HG02678 (cell line): ENCODE measurements at regions not wholly inside any gene's neighbourhood (a gene's known extent, or its start where the extent isn't known, plus 50 kb on each side); places are given as distances from the start of the nearest gene placed in this dataset.
"Not testable (repeated sequence)": the region's sequence is repeated elsewhere in the genome, so short reads cannot be mapped to it uniquely, and the experiment has no call there.

Experiments
- ATAC-seq: cut with Tn5 transposase; IDR thresholded peaks from one replicate; pipeline ENCODE4 v1.9.1; 2021; ENCODE audit warnings: mild to moderate bottlenecking, moderate library complexity; ENCODE audit not compliant: unreplicated experiment

DNA sequence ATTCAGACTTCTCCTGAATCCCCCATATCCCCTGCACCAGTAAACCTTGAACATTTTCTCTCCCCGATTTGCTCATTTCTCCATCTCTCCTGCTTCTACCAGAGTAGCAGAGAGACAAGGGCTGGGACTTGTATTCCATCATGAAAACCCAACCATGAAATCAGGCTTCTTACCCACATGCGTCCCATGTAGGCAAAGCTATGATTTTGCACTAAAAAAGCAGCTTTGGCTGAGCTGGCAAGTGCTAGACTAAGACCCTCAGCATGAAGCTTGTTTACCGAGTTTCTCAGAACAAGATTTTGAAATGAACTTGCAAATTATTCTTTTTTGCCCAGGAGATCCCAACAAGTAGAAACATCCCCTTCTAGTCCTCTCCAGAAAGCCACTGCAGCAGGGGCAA is 80.3 kb upstream of the RFLNA start:
- no peak for ATAC-seq

DNA sequence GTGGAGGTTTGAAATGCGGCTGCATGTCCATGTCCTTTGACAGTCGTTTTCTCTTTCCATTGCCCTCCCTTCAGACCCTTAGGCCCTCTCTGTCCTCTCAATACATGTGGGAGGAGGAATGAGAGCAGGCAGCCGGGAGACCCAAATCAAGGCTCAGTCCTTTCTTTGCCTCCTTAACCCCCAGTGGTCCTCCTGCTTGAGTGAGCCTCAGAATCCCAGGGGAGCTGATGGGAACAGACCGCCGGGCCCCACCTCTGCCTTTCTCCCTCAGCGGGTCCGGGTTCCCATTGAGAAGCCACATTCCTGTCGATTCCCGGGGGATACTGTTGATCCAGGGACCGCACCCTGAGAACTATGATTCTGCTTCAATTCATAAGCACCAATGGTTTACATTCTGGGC is 77.9 kb upstream of the RFLNA start:
- ATAC-seq, result no peak

DNA sequence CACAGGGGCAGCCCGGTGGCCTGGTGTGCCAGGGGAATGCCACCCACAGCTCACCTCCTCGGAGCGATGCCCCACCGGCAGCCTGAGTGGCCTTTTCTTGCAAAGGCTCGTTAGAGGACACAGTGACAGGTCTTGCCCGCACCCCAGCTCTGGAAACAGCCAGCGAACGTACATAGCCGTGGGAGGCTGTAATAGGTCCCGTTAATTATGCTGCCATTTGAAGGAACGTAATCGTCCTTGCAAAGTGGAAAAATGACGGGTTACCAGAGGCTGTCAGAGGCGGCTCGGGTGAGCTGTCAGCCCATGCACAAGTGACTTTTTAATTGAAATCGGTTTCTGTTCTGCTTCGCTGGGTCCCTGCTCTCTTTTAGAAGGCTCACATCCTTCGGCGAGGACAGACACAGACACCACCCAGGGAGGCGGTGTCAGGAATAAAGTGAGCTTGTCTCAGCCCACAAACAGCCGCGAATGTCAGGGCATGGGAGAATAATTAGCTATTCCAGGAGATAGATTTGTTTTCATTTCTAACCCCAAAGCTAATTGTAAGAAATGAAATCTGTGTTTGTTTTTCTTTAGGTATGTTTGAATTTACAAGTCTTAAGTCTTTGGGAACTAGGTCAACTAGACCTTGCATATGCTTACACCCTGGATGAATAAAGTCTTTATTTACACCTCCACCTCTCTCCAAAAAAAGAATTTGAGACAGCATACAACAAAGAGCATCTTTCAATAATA is 77.2 kb upstream of the RFLNA start:
- ATAC-seq, result no peak

GRCh38 chr12:124218243-124218560 is 76.7 kb upstream of the RFLNA start:
- no peak for ATAC-seq

- ATAC-seq, result not testable (repeated sequence)
These were observed 76.2 kb upstream of the RFLNA start for GRCh38 chr12:124218650-124219049.

DNA sequence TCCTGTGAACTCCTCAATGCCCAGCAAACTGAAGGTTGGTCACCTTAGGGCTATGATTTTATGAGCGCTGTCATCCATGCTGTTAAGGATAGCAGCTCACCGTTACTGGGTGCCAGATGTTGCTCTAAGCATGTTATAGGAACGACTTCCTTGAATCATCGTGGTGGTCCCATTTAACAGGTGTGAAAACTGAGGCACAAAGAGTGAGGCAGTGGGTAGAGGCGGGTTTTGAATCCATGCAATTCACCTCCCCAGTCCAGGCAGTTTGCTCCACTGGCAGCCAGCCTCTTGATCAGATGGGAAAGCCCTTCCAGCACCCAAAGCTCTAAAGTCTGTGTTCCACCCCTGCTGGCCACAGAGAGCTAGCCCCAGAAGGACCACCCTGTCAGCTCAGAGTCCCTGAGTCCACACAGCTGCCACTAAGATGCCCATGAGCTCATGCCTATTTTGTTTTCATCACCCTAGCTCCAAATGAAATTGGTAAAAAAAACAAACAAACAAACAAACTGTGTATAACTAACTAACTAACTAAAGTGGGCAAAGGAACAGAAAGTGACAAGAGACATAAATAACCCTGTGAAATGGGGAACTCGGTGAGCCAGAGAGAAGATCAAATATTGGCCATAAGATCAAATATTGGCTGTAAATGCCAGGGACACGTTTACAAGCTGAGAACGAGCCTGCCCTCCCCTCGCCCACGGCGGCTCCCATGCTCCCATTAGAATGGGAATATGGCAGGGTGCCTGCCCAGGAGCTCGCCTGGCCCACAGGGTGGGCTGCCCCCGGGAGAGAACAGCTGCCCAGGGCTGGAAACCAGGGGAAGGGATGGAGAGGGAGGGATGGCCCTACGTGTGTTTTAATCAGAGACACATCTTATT is 72.3 kb upstream of the RFLNA start:
- ATAC-seq, result no peak

DNA sequence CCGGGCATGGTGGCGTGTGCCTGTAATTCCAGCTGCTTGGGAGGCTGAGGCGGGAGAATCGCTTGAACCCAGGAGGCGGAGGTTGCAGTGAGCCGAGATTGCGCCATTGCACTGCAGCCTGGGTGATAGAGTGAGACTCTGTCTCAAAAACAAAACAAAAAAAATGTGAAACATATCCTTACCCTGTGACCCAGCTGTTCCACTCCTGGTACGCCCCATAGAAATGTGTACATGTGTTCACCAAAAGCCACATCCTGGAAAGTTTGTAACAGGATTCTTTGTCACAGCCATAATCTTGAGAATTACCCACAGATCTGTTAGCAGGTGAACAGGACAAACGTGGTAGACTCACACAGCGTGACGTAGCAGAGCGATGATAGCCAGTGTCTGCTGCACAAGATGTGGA is 71.2 kb upstream of the RFLNA start:
- not testable (repeated sequence) for ATAC-seq

DNA sequence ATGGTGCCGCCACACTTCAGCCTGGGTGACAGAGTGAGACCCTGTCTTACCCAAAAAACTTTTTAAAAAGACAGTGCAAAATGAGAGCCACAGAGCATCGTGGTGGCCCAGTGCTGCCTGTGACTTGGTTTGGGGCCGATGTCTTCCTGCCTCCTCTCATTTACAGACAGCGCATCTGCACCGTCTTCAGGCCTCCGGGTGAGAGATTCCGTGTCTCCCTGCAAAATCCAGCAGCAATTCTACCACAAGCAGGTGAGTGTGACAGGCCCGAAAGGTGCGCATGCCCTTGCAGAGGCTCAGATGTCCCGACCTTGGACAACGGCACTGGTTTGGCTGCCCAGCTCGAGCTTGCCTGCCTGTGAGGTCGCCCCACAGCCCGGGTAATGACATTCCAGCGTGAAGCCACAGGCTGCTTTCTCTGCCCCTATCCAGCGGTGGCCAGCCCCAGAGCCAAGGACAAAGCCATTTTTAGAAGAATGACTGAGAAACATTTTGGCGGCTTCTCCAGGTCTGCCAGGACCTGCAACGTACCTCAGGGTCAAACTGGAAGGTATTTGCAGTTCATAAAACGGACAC is 70.3 kb upstream of the RFLNA start:
- no peak for ATAC-seq

GRCh38 chr12:124225730-124226129 is 69.2 kb upstream of the RFLNA start:
- ATAC-seq, result no peak

DNA sequence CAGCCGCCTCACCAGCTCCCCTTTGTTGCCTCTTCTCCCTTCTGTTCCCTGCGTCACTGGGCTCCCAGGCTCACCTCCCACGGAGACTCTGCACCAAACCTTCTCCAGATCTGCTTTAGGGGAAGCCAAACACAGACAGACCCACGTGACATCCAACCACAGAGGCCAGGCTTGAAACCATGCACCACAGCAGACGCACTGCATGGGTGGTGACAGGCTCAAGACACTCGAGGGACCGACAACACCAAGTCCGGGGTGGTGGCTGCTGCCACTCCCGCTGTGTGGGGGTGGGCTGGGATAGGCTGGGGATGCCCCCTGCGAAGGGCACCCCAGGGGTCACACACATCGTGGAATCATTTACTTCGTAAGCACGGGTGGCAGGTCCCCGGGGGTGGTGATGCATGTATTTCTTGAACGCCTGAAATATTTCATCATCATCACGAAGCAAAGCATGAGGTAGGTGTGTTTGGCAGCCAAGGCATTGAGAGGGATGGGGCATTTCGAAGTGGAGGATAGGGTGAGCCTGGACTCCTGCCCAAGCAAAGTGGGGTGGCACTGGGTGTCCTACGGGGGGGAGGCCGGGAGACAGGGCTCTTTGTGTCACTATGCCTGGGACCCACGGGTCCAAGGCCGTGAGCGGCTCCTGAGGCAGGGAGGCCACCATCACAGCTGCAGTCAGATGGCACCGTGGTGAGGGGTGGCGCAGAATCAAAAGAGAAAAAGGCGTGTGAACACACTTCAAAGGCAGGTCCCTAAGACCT is 66.8 kb upstream of the RFLNA start:
- ATAC-seq, result no peak

DNA sequence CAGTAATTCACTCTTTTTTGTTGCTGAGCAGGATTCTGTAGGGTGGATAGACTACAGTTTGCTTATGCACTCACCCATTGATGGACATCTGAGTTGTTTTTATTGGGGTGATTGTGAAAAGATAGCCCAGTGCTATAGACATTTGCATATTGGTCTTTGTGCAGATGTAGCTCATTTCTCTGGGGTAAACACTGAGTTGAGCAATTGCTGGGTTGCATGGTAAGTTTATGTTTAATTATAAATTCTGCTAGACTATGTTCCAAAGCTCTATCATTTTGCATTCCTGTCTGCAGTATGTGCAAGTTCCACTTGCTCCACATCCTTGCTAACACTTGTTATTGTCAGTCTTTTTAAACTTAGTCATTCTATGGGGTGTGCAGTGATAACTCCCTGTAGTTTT is 65.4 kb upstream of the RFLNA start:
- ATAC-seq, result no peak

DNA sequence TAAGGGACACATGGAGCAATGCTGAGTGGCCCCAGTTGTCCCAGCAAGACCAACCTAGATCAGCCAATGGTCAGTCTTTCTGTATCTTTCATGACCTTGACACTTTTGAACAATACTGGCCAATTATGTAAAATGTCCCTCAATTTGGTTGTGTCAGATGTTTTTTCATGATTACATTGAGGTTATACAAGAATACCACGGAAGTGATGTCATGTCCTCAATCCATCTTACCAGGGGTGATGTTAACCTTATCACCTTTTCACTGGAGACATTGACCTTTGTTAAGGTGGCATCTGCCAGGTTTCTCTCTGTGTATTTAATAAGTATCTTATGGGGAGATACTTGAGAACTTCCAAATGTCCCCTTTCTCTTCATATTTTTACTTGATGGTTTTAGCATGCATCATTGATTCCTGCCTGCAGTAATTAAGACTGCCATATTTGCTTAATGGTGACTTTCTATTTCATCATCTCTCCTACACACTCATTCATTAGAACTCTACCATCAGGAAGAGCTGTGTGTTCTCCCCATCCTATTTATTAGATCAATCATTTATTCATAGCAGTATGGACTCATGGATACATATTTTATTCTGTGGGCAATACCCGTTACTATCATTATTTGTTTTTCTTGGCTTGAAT is 64.7 kb upstream of the RFLNA start:
- ATAC-seq, result no peak

- ATAC-seq, result no peak
These were observed 64.1 kb upstream of the RFLNA start for GRCh38 chr12:124230789-124231188.

- ATAC-seq, result no peak
These were observed 62.8 kb upstream of the RFLNA start for GRCh38 chr12:124231980-124232653.

GRCh38 chr12:124232654-124232987 is 62.3 kb upstream of the RFLNA start:
- ATAC-seq, result no peak

- no peak for ATAC-seq
These were observed 61.7 kb upstream of the RFLNA start for GRCh38 chr12:124233041-124233796.

DNA sequence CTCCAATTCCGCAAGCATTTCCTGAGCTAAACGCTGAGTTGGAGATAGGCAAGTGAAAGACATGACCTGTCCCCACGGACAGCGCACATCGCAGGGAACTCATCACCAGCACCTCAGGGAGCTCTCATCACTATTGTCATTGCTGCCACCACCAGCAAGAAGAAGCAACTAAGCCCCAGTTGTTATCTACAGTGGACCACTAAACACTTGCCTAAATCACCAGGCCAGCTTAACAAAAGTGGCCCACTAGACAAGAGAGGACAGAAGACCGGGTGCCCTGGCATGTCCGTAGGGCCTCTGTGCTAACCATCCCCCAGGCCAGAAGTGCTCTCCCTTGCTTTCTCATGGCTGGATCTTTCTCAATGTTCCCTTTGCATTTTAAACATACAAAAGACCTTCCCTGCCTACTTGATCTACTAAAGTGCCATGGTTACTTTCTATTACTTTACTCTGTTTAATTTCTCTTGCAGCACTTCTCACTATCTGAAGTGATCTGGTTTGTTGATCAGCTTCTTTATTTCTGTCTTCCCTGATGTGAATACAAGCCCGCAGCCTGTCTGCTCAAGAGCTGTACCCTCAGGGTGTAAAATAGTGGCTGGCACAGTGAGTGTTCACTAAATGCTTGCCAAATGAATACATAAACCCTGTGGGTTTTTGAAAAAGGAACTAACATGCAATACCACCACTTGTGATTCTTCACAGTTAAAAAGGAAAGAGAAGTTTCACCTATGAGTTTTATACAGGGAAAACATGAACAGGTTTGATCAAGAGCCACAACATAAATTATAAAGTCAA is 60.9 kb upstream of the RFLNA start:
- ATAC-seq, result no peak

- ATAC-seq, result no peak
These were observed 58.3 kb upstream of the RFLNA start for GRCh38 chr12:124236625-124237031.

- ATAC-seq, result no peak
These were observed 56.0 kb upstream of the RFLNA start for GRCh38 chr12:124238886-124239285.
